ENCODE measurements at regions not wholly inside any gene's neighbourhood (a gene's known extent, or its start where the extent isn't known, plus 50 kb on each side); places are given as distances from the start of the nearest gene placed in this dataset.

- no peak for TF ChIP-seq CTCF (IDR thresholded peaks at IDR 0.05; ENCODE audit: extremely low read depth, missing control alignments)
- DNase-seq (ENCODE audit: low spot score): no peak
These were observed 228.4 kb upstream of the RHOBTB1 start for GRCh38 chr10:61172182-61172926.

- no peak for TF ChIP-seq CTCF (IDR thresholded peaks at IDR 0.05; ENCODE audit: extremely low read depth, missing control alignments)
- DNase-seq (ENCODE audit: low spot score): no peak
These were observed 226.6 kb upstream of the RHOBTB1 start for GRCh38 chr10:61170594-61170993.

- no peak for TF ChIP-seq CTCF (IDR thresholded peaks at IDR 0.05; ENCODE audit: extremely low read depth, missing control alignments)
- DNase-seq (ENCODE audit: low spot score): no peak
These were observed 225.3 kb upstream of the RHOBTB1 start for GRCh38 chr10:61169294-61169693.

GRCh38 chr10:61166489-61166888, 222.5 kb upstream of the RHOBTB1 start:
- TF ChIP-seq CTCF (IDR thresholded peaks at IDR 0.05; ENCODE audit: extremely low read depth, missing control alignments): no peak

GRCh38 chr10:61166065-61166464, 222.1 kb upstream of the RHOBTB1 start:
- TF ChIP-seq CTCF (IDR thresholded peaks at IDR 0.05; ENCODE audit: extremely low read depth, missing control alignments): no peak
- no peak for DNase-seq (ENCODE audit: low spot score)

More at GRCh38 chr10:61166489-61166888, 222.5 kb upstream of the RHOBTB1 start:
- DNase-seq (ENCODE audit: low spot score): no peak

GRCh38 chr10:61164458-61165160, 220.6 kb upstream of the RHOBTB1 start:
- no peak for DNase-seq (ENCODE audit: low spot score)
- TF ChIP-seq CTCF (IDR thresholded peaks at IDR 0.05; ENCODE audit: extremely low read depth, missing control alignments): no peak

GRCh38 chr10:61163403-61163802, 219.4 kb upstream of the RHOBTB1 start:
- TF ChIP-seq CTCF (IDR thresholded peaks at IDR 0.05; ENCODE audit: extremely low read depth, missing control alignments): no peak
- DNase-seq (ENCODE audit: low spot score): no peak
